ENCODE measurements at regions not wholly inside any gene's neighbourhood (a gene's known extent, or its start where the extent isn't known, plus 50 kb on each side); places are given as distances from the start of the nearest gene placed in this dataset.

DNA sequence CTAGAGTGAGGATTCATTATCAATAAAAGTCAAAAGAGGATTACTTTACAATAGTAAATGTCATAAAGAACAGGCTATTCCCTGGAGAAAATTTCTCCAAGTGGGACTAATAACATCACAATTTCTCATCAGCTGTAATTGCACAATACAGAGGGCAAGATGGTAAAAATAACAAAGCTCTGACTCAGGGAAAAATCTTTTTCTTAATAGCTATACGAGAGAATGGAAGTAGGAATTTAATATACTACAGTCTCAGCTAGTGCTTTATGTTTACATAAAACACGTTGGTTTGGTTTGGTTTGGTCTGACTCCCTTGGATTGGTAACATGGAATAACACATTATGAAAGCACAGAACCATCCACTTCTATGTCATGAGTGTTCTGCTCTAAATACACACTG is 397.6 kb downstream of the LRRIQ3 start:
- TF ChIP-seq POLR2A (IDR thresholded peaks at IDR 0.05; ENCODE audit: low read depth, low read length) (no peak), TAF1 (IDR thresholded peaks at IDR 0.05; ENCODE audit: low read depth, low read length) (no peak), POLR2AphosphoS5 (IDR thresholded peaks at IDR 0.05; ENCODE audit: low read depth, low read length) (no peak), PAX5 (IDR thresholded peaks at IDR 0.05; ENCODE audit: insufficient read depth, low read length, severe bottlenecking) (no peak), POU2F2 (IDR thresholded peaks at IDR 0.05; ENCODE audit: low read depth, low read length) (no peak), SPI1 (IDR thresholded peaks at IDR 0.05; ENCODE audit: low read depth, low read length) (no peak)
